Loucy (cell line): ENCODE measurements at regions not wholly inside any gene's neighbourhood (a gene's known extent, or its start where the extent isn't known, plus 50 kb on each side); places are given as distances from the start of the nearest gene placed in this dataset.

Source experiments
- H2AFZ ChIP-seq: fragments of 200-600 bp; sonication (generic); 2 replicates; pipeline ENCODE4 v1.6.0; 2016; ENCODE audit warnings: antibody characterized with exemption, mild to moderate bottlenecking, low read length, moderate library complexity
- H3F3A ChIP-seq: fragments of 200-600 bp; 2 replicates; pipeline ENCODE4 v1.6.0; 2016; ENCODE audit warnings: antibody characterized with exemption, low read depth, mild to moderate bottlenecking
- H3K27me3 ChIP-seq: fragments of 200-600 bp; sonication (generic); 2 replicates; pipeline ENCODE4 v1.6.1; 2014; ENCODE audit warnings: low read length, mild to moderate bottlenecking; ENCODE audit not compliant: insufficient read depth, poor library complexity, severe bottlenecking
- H3K36me3 ChIP-seq: fragments of 200-600 bp; sonication (generic); 2 replicates; pipeline ENCODE4 v1.6.1; 2016; ENCODE audit warnings: low read length; ENCODE audit not compliant: insufficient read depth
- H3K4me1 ChIP-seq: fragments of 200-600 bp; sonication (generic); 2 replicates; pipeline ENCODE4 v1.5.1; 2014; ENCODE audit warnings: low read length, mild to moderate bottlenecking; ENCODE audit not compliant: insufficient read depth, poor library complexity, severe bottlenecking
- H3K4me2 ChIP-seq: fragments of 200-600 bp; sonication (generic); 2 replicates; pipeline ENCODE4 v1.6.0; 2014; ENCODE audit warnings: antibody characterized with exemption, low read length, low read depth, mild to moderate bottlenecking; ENCODE audit not compliant: poor library complexity, severe bottlenecking
- H3K4me3 ChIP-seq: fragments of 200-600 bp; sonication (generic); 2 replicates; pipeline ENCODE4 v1.5.1; 2014; ENCODE audit warnings: low read length, mild to moderate bottlenecking, mixed read lengths; ENCODE audit not compliant: poor library complexity, severe bottlenecking
- H3K79me2 ChIP-seq: fragments of 200-600 bp; sonication (generic); 2 replicates; pipeline ENCODE4 v1.6.1; 2014; ENCODE audit warnings: low read length; ENCODE audit not compliant: insufficient read depth
- H3K9ac ChIP-seq: fragments of 200-600 bp; sonication (generic); 2 replicates; pipeline ENCODE4 v1.6.0; 2014; ENCODE audit warnings: mild to moderate bottlenecking, low read depth, low read length, moderate library complexity; ENCODE audit not compliant: poor library complexity, severe bottlenecking
- H3K9me2 ChIP-seq: fragments of 200-600 bp; sonication (generic); replicated peaks from 2 replicates; pipeline ENCODE4 v1.6.1; 2016; ENCODE audit warnings: low read depth, low read length, mixed read lengths
- H3K9me3 ChIP-seq: fragments of 200-600 bp; sonication (generic); 2 replicates; pipeline ENCODE4 v1.6.1; 2014; ENCODE audit warnings: mild to moderate bottlenecking, antibody characterized with exemption, low read length, low read depth; ENCODE audit not compliant: insufficient read depth
- H4K20me1 ChIP-seq: fragments of 200-600 bp; sonication (generic); 2 replicates; pipeline ENCODE4 v1.6.0; 2014; ENCODE audit warnings: antibody characterized with exemption, low read length, mild to moderate bottlenecking; ENCODE audit not compliant: insufficient read depth, poor library complexity, severe bottlenecking
- CTCF ChIP-seq: fragments of 200-600 bp; sonication (generic); conservative IDR thresholded peaks from 2 replicates; pipeline ENCODE4 v1.5.1; 2014; ENCODE audit warnings: mild to moderate bottlenecking, antibody characterized with exemption, low read length
- EZH2phosphoT487 ChIP-seq: fragments of 200-600 bp; IDR thresholded peaks from 2 replicates; pipeline ENCODE4 v1.6.1; 2018; ENCODE audit warnings: antibody characterized with exemption, mild to moderate bottlenecking, moderate library complexity, borderline replicate concordance

GRCh38 chr3:167166012-167166411 is 214.1 kb downstream of the ZBBX start:
- Histone ChIP-seq H3K36me3 (no peaks in the 10 kb centered on the region), H3K4me1 (no peaks in the 10 kb centered on the region), H3F3A (no peaks in the 10 kb centered on the region), H3K27me3 (no peaks in the 10 kb centered on the region), H4K20me1 (no peaks in the 10 kb centered on the region), H3K4me2 (no peak overlapping the region), H3K4me3 (no peak overlapping the region), H2AFZ (no peak overlapping the region), H3K9me2 (no peaks in the 10 kb centered on the region), H3K9me3 (no peaks in the 10 kb centered on the region), H3K9ac (no peak overlapping the region), H3K79me2 (no peaks in the 10 kb centered on the region)
- TF ChIP-seq CTCF (no peak), EZH2phosphoT487 (no peak)

GRCh38 chr3:167163580-167163979 is 216.5 kb downstream of the ZBBX start:
- Histone ChIP-seq H3K9ac (no peak overlapping the region), H3K9me3 (no peaks in the 10 kb centered on the region), H3K4me3 (no peak overlapping the region), H3K9me2 (no peaks in the 10 kb centered on the region), H3F3A (no peaks in the 10 kb centered on the region), H3K27me3 (no peaks in the 10 kb centered on the region), H3K36me3 (no peaks in the 10 kb centered on the region), H4K20me1 (no peaks in the 10 kb centered on the region), H3K4me2 (no peak overlapping the region), H3K4me1 (no peaks in the 10 kb centered on the region), H2AFZ (no peak overlapping the region), H3K79me2 (no peaks in the 10 kb centered on the region)
- TF ChIP-seq CTCF = no peak
- no peak for TF ChIP-seq EZH2phosphoT487

GRCh38 chr3:167162083-167162482 is 218.0 kb downstream of the ZBBX start:
- Histone ChIP-seq H3K4me3 (no peak overlapping the region), H3F3A (no peaks in the 10 kb centered on the region), H4K20me1 (no peaks in the 10 kb centered on the region), H3K4me2 (no peak overlapping the region), H2AFZ (no peak overlapping the region), H3K79me2 (no peaks in the 10 kb centered on the region), H3K36me3 (no peaks in the 10 kb centered on the region), H3K27me3 (no peaks in the 10 kb centered on the region), H3K9me3 (no peaks in the 10 kb centered on the region), H3K4me1 (no peaks in the 10 kb centered on the region), H3K9ac (no peak overlapping the region), H3K9me2 (no peaks in the 10 kb centered on the region)
- no peak for TF ChIP-seq EZH2phosphoT487
- TF ChIP-seq CTCF = no peak
